ENCODE measurements at regions not wholly inside any gene's neighbourhood (a gene's known extent, or its start where the extent isn't known, plus 50 kb on each side); places are given as distances from the start of the nearest gene placed in this dataset.

- TF ChIP-seq PATZ1 (CRISPR knock-in tag; IDR thresholded peaks at IDR 0.05; ENCODE audit: borderline replicate concordance) (no peak), ZC3H10 (CRISPR knock-in tag; IDR thresholded peaks at IDR 0.05) (no peak), POU6F1 (CRISPR knock-in tag; IDR thresholded peaks at IDR 0.05; ENCODE audit: borderline replicate concordance, low read depth) (no peak), CSDC2 (CRISPR knock-in tag; IDR thresholded peaks at IDR 0.05) (no peak), TOX (CRISPR knock-in tag; IDR thresholded peaks at IDR 0.05; ENCODE audit: borderline replicate concordance) (no peak), TCF4 (CRISPR knock-in tag; IDR thresholded peaks at IDR 0.05; ENCODE audit: borderline replicate concordance) (no peak), ZFP30 (CRISPR knock-in tag; IDR thresholded peaks at IDR 0.05) (no peak), ZFP3 (CRISPR knock-in tag; IDR thresholded peaks at IDR 0.05) (no peak), ZNF70 (CRISPR knock-in tag; IDR thresholded peaks at IDR 0.05) (no peak)
These were observed 246.1 kb upstream of the ZNF462 start for GRCh38 chr9:106616851-106617345.
